ENCODE measurements at regions not wholly inside any gene's neighbourhood (a gene's known extent, or its start where the extent isn't known, plus 50 kb on each side); places are given as distances from the start of the nearest gene placed in this dataset.
A peak's percentile ranks its signal among the peaks of the same experiment; 100 is the strongest.

DNA sequence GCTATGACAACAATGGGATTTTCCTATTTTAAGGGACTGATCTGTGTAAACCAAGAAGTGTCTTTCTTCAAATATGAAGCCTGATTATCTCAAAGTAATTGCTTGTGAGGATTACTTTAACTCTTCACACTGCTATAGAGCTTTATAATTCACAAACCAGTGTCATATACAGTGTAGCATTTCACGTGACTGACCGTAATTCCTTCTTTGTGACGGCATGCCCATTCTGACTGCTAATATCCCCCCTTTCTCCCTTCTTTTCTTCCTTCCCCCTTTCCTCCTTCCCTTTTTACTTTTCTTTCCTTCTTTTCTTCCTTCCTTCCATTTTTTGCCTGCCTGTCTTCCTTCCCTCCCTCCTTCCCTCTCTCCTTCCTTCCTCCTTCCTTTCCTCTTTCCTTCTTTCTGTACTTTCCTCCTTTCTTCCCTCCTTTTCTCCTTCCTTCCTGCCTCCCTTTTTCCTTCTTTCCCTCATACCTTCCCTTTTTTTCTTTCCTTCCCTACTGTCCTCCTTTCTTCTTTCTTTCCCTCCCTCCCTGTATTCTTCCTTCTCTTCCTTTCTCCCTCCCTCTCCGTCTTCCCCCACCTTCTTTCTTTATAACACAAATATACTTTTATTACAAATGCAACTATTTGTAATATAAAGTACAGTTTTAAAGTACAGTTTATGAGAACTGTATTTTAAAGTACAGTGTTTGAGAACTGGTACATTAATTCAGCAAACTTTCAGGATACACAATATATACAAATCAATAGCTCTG is 75.0 kb upstream of the EXOC2 start:
- DNase-seq (ENCODE audit: low read depth, low spot score): no peak
- H3K27me3 Mint-ChIP-seq (ENCODE audit: low read depth): peaks cover 43% of the 10 kb centered on the region
- no peak overlapping the region for H3K4me3 Mint-ChIP-seq
- no peaks in the 10 kb centered on the region for H3K9me3 Mint-ChIP-seq
- H3K36me3 Mint-ChIP-seq (ENCODE audit: low read depth): no peaks in the 10 kb centered on the region
- no peaks in the 10 kb centered on the region for H3K4me1 Mint-ChIP-seq
- H3K27ac Mint-ChIP-seq (ENCODE audit: unreplicated experiment): peak overlapping the region; percentile 57
- no peak for TF ChIP-seq CTCF (conservative IDR thresholded peaks at IDR 0.05)

GRCh38 chr6:766625-767024 is 73.7 kb upstream of the EXOC2 start:
- Mint-ChIP-seq H3K4me1 (no peaks in the 10 kb centered on the region), H3K9me3 (no peaks in the 10 kb centered on the region), H3K36me3 (ENCODE audit: low read depth) (no peaks in the 10 kb centered on the region), H3K4me3 (no peak overlapping the region), H3K27me3 (ENCODE audit: low read depth) (peaks cover 48% of the 10 kb centered on the region), H3K27ac (ENCODE audit: unreplicated experiment) (no peak overlapping the region)
- TF ChIP-seq CTCF (conservative IDR thresholded peaks at IDR 0.05): no peak
- DNase-seq (ENCODE audit: low read depth, low spot score): no peak

DNA sequence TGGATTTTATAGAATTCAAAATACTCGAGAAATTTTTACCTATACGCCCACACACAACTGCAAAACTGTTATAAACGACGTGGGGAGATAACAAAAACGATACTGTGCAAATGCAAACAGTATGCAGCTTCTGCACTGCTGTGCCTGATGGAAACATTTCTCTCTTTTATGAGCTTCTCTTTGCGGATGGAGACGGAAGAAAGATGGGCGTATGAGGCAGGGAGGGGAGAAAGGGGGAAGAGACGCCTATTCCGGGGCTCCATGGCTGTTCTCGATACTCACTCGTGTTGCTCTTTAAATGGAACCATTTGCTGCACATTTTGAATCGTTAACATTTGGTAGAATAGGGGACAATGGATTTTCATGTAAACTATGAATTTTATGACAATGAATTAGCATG is 69.1 kb upstream of the EXOC2 start:
- H3K4me1 Mint-ChIP-seq: no peaks in the 10 kb centered on the region
- no peaks in the 10 kb centered on the region for H3K36me3 Mint-ChIP-seq (ENCODE audit: low read depth)
- H3K27me3 Mint-ChIP-seq (ENCODE audit: low read depth): peaks cover 31% of the 10 kb centered on the region
- H3K27ac Mint-ChIP-seq (ENCODE audit: unreplicated experiment): no peak overlapping the region
- H3K9me3 Mint-ChIP-seq: no peaks in the 10 kb centered on the region
- H3K4me3 Mint-ChIP-seq: no peak overlapping the region
- no peak for TF ChIP-seq CTCF (conservative IDR thresholded peaks at IDR 0.05)
- DNase-seq (ENCODE audit: low read depth, low spot score): no peak

GRCh38 chr6:760982-761955 is 68.3 kb upstream of the EXOC2 start:
- no peaks in the 10 kb centered on the region for H3K4me1 Mint-ChIP-seq
- no peak overlapping the region for H3K27ac Mint-ChIP-seq (ENCODE audit: unreplicated experiment)
- no peaks in the 10 kb centered on the region for H3K36me3 Mint-ChIP-seq (ENCODE audit: low read depth)
- DNase-seq (ENCODE audit: low read depth, low spot score): no peak
- H3K4me3 Mint-ChIP-seq: no peak overlapping the region
- H3K9me3 Mint-ChIP-seq: no peaks in the 10 kb centered on the region
- peaks cover 25% of the 10 kb centered on the region for H3K27me3 Mint-ChIP-seq (ENCODE audit: low read depth)
- no peak for TF ChIP-seq CTCF (conservative IDR thresholded peaks at IDR 0.05)

DNA sequence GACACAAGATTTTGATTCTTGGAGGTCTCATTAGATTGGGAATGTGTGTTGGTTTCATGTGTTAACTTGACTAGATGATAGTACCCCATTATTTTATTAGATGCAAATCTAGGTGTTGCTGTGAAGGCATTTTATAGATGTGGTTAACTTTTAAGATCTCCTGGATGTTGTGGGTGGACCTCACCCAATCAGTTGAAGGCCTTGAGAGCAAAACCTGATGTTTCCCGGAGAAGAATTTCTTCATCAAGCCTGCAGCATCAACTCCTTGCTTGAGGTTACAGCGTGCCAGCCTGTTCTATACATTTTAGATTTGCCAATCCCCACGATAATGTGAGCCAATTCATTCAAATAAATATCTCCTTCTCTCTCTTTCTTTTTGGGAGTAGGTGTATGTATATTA is 66.8 kb upstream of the EXOC2 start:
- Mint-ChIP-seq H3K27me3 (ENCODE audit: low read depth) (peaks cover 16% of the 10 kb centered on the region), H3K27ac (ENCODE audit: unreplicated experiment) (no peak overlapping the region), H3K9me3 (no peaks in the 10 kb centered on the region), H3K4me1 (no peaks in the 10 kb centered on the region), H3K36me3 (ENCODE audit: low read depth) (no peaks in the 10 kb centered on the region), H3K4me3 (no peak overlapping the region)
- no peak for DNase-seq (ENCODE audit: low read depth, low spot score)
- no peak for TF ChIP-seq CTCF (conservative IDR thresholded peaks at IDR 0.05)
